ENCODE measurements at regions not wholly inside any gene's neighbourhood (a gene's known extent, or its start where the extent isn't known, plus 50 kb on each side); places are given as distances from the start of the nearest gene placed in this dataset.

DNA sequence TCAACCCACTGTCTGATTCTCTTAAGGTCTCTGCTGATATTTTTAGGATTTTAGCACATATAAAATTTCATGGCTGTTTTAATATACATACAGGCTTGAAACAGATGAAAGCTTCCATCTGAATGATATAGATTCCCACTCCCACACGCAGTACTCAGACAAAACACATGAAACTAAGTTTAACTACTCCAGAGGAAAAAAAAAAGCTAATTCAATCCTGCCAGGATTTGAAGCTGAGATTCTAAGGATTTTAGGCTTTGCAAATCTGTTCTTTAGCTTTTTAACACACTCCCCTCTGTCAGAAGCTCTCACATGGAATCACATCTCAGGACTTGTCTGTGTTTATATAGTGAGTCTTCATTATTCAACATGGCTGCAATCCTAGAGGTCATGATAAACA, 217.3 kb downstream of the BCAT1 start:
- TF ChIP-seq, protein P1, sequence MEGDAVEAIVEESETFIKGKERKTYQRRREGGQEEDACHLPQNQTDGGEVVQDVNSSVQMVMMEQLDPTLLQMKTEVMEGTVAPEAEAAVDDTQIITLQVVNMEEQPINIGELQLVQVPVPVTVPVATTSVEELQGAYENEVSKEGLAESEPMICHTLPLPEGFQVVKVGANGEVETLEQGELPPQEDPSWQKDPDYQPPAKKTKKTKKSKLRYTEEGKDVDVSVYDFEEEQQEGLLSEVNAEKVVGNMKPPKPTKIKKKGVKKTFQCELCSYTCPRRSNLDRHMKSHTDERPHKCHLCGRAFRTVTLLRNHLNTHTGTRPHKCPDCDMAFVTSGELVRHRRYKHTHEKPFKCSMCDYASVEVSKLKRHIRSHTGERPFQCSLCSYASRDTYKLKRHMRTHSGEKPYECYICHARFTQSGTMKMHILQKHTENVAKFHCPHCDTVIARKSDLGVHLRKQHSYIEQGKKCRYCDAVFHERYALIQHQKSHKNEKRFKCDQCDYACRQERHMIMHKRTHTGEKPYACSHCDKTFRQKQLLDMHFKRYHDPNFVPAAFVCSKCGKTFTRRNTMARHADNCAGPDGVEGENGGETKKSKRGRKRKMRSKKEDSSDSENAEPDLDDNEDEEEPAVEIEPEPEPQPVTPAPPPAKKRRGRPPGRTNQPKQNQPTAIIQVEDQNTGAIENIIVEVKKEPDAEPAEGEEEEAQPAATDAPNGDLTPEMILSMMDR (IDR thresholded peaks at IDR 0.05; ENCODE audit: low read depth, low read length) = no peak
- no peak for TF ChIP-seq POLR2A (IDR thresholded peaks at IDR 0.05; ENCODE audit: extremely low read depth, insufficient read length)

Measured in NB4 (cell line).